ENCODE measurements at regions not wholly inside any gene's neighbourhood (a gene's known extent, or its start where the extent isn't known, plus 50 kb on each side); places are given as distances from the start of the nearest gene placed in this dataset.

GRCh38 chr6:88238065-88238464 lies 71.9 kb upstream of the CNR1 start:
- no peak overlapping the region for H2AFZ ChIP-seq (ENCODE audit: low read depth, low read length)
- no peak for DNase-seq
- H3K79me1 ChIP-seq (replicated peaks; ENCODE audit: low read length, poor library complexity, severe bottlenecking): no peaks in the 10 kb centered on the region
- no peak overlapping the region for H3K4me3 ChIP-seq (ENCODE audit: insufficient read depth in 1 of 2, low read depth in 1 of 2, low read length in 2 of 2)
- H3K27me3 ChIP-seq (ENCODE audit: control insufficient read depth in 1 of 2, insufficient read depth in 1 of 2, low read length in 2 of 2): no peaks in the 10 kb centered on the region
- H2AK5ac ChIP-seq (ENCODE audit: low read length, severe bottlenecking): no peak overlapping the region
- no peak overlapping the region for H2BK120ac ChIP-seq (ENCODE audit: low read depth, low read length)
- H2BK12ac ChIP-seq (ENCODE audit: low read length in 2 of 2): no peak overlapping the region
- no peak overlapping the region for H3K18ac ChIP-seq (ENCODE audit: low read depth in 1 of 2, low read length in 2 of 2)
- H3K4me1 ChIP-seq (ENCODE audit: control insufficient read depth, insufficient read depth, low read depth, low read length): no peaks in the 10 kb centered on the region
- H3K9ac ChIP-seq (ENCODE audit: low read length): no peak overlapping the region
- H3K27ac ChIP-seq (ENCODE audit: low read length, poor library complexity, severe bottlenecking): no peak overlapping the region
- H2BK15ac ChIP-seq (ENCODE audit: low read depth, poor library complexity, severe bottlenecking): no peak overlapping the region
- H3K4ac ChIP-seq (ENCODE audit: low read depth in 1 of 2, low read length in 2 of 2): no peak overlapping the region
- H4K91ac ChIP-seq (ENCODE audit: low read length): no peak overlapping the region
- no peak overlapping the region for H2BK5ac ChIP-seq (ENCODE audit: low read depth, low read length, poor library complexity, severe bottlenecking)
- H3K36me3 ChIP-seq (ENCODE audit: control insufficient read depth in 1 of 2, insufficient read depth in 2 of 2, low read depth in 1 of 2, low read length in 2 of 2): no peaks in the 10 kb centered on the region
- H3K23ac ChIP-seq (ENCODE audit: low read length in 2 of 2): no peak overlapping the region
- H3K4me2 ChIP-seq (ENCODE audit: low read length, poor library complexity, severe bottlenecking): no peak overlapping the region
- H3K9me3 ChIP-seq (ENCODE audit: control insufficient read depth, low read length): peaks cover 9% of the 10 kb centered on the region
- 51% methylated on average over 1 of the region's 1 CpG for WGBS
- H3K14ac ChIP-seq (ENCODE audit: low read length in 2 of 2): no peak overlapping the region
- H4K8ac ChIP-seq (ENCODE audit: low read length): no peak overlapping the region

DNA sequence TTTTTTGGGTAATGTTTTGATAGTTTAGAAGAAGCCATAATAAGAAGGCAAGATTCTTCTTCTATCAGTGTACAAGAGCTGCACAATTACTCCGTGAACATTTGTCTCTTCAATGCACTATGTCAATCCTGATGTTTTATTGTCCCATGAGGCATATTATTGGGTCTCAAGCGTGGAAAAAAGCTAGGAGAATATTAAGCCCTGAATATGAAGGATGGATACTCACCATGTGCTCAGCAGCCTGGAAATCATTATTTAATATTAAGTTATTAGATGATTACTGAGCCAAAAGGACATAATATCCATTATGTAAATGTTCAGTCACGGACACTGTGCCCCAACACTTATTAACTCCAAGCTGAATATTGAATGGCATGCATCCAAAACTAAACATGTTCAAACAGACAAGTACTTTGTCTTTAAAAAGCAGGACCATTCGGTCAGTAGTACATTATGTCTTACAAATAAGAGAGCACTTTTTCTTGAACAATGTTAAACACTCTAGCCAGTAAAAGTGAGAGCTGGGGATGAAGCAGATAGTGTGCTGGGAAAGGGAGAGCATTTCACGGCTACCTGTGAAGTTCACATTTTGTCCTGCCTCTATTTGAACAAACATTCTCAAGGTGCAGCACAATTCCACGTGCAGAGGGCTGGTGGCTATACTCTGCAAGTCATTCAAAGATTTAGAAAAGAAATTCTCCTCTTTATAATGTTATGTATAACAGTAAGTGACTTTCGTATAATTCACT lies 70.6 kb upstream of the CNR1 start:
- H2AK5ac ChIP-seq (ENCODE audit: low read length, severe bottlenecking): no peak overlapping the region
- DNase-seq: no peak
- H3K14ac ChIP-seq (ENCODE audit: low read length in 2 of 2): no peak overlapping the region
- H3K27me3 ChIP-seq (ENCODE audit: control insufficient read depth in 1 of 2, insufficient read depth in 1 of 2, low read length in 2 of 2): no peaks in the 10 kb centered on the region
- no peak overlapping the region for H3K23ac ChIP-seq (ENCODE audit: low read length in 2 of 2)
- no peaks in the 10 kb centered on the region for H3K36me3 ChIP-seq (ENCODE audit: control insufficient read depth in 1 of 2, insufficient read depth in 2 of 2, low read depth in 1 of 2, low read length in 2 of 2)
- no peak overlapping the region for H2BK120ac ChIP-seq (ENCODE audit: low read depth, low read length)
- no peaks in the 10 kb centered on the region for H3K79me1 ChIP-seq (replicated peaks; ENCODE audit: low read length, poor library complexity, severe bottlenecking)
- H3K4me3 ChIP-seq (ENCODE audit: insufficient read depth in 1 of 2, low read depth in 1 of 2, low read length in 2 of 2): no peak overlapping the region
- H4K91ac ChIP-seq (ENCODE audit: low read length): no peak overlapping the region
- no peak overlapping the region for H4K8ac ChIP-seq (ENCODE audit: low read length)
- no peaks in the 10 kb centered on the region for H3K4me1 ChIP-seq (ENCODE audit: control insufficient read depth, insufficient read depth, low read depth, low read length)
- H3K9me3 ChIP-seq (ENCODE audit: control insufficient read depth, low read length): peaks cover 18% of the 10 kb centered on the region
- H2BK12ac ChIP-seq (ENCODE audit: low read length in 2 of 2): no peak overlapping the region
- H2BK15ac ChIP-seq (ENCODE audit: low read depth, poor library complexity, severe bottlenecking): no peak overlapping the region
- no peak overlapping the region for H3K9ac ChIP-seq (ENCODE audit: low read length)
- H3K18ac ChIP-seq (ENCODE audit: low read depth in 1 of 2, low read length in 2 of 2): no peak overlapping the region
- H3K4ac ChIP-seq (ENCODE audit: low read depth in 1 of 2, low read length in 2 of 2): no peak overlapping the region
- H2AFZ ChIP-seq (ENCODE audit: low read depth, low read length): no peak overlapping the region
- H3K4me2 ChIP-seq (ENCODE audit: low read length, poor library complexity, severe bottlenecking): no peak overlapping the region
- H2BK5ac ChIP-seq (ENCODE audit: low read depth, low read length, poor library complexity, severe bottlenecking): no peak overlapping the region
- H3K27ac ChIP-seq (ENCODE audit: low read length, poor library complexity, severe bottlenecking): no peak overlapping the region
- WGBS: 44% methylated on average over 3 of the region's 7 CpGs

GRCh38 chr6:88232753-88233152 lies 66.6 kb upstream of the CNR1 start:
- H2AK5ac ChIP-seq (ENCODE audit: low read length, severe bottlenecking): no peak overlapping the region
- H3K23ac ChIP-seq (ENCODE audit: low read length in 2 of 2): no peak overlapping the region

DNA sequence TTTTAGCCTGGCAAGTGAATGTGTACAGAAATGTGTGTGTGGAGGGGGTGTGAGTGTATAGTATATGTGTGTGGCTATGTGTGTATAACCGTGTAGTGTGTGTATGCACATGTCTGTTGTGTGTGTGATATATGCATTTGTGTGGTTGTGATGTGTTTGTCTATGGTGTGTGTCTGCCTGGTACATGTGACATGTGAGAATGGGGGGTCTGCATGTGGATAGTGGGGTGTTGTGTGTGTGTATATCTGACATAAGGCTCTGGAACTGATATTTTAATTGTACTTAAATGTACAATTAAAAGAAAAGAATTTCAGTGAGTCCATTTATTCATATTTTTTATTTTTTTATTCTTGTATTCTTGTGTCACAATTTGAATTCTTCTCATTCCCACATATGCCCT lies 57.2 kb upstream of the CNR1 start:
- H4K91ac ChIP-seq (ENCODE audit: low read length): no peak overlapping the region
- no peak overlapping the region for H2BK15ac ChIP-seq (ENCODE audit: low read depth, poor library complexity, severe bottlenecking)
- no peak overlapping the region for H4K8ac ChIP-seq (ENCODE audit: low read length)
- no peak overlapping the region for H2AFZ ChIP-seq (ENCODE audit: low read depth, low read length)
- no peak overlapping the region for H3K4ac ChIP-seq (ENCODE audit: low read depth in 1 of 2, low read length in 2 of 2)
- H3K4me1 ChIP-seq (ENCODE audit: control insufficient read depth, insufficient read depth, low read depth, low read length): no peaks in the 10 kb centered on the region
- no peak overlapping the region for H2BK12ac ChIP-seq (ENCODE audit: low read length in 2 of 2)
- peaks cover 18% of the 10 kb centered on the region for H3K9me3 ChIP-seq (ENCODE audit: control insufficient read depth, low read length)
- no peaks in the 10 kb centered on the region for H3K27me3 ChIP-seq (ENCODE audit: control insufficient read depth in 1 of 2, insufficient read depth in 1 of 2, low read length in 2 of 2)
- H2AK5ac ChIP-seq (ENCODE audit: low read length, severe bottlenecking): no peak overlapping the region
- no peaks in the 10 kb centered on the region for H3K36me3 ChIP-seq (ENCODE audit: control insufficient read depth in 1 of 2, insufficient read depth in 2 of 2, low read depth in 1 of 2, low read length in 2 of 2)
- H2BK5ac ChIP-seq (ENCODE audit: low read depth, low read length, poor library complexity, severe bottlenecking): no peak overlapping the region
- WGBS: 72% methylated on average over 1 of the region's 1 CpG
- no peak overlapping the region for H3K14ac ChIP-seq (ENCODE audit: low read length in 2 of 2)
- no peak overlapping the region for H3K23ac ChIP-seq (ENCODE audit: low read length in 2 of 2)
- no peak overlapping the region for H2BK120ac ChIP-seq (ENCODE audit: low read depth, low read length)
- no peak for DNase-seq
- no peak overlapping the region for H3K4me3 ChIP-seq (ENCODE audit: insufficient read depth in 1 of 2, low read depth in 1 of 2, low read length in 2 of 2)
- H3K4me2 ChIP-seq (ENCODE audit: low read length, poor library complexity, severe bottlenecking): no peak overlapping the region
- no peak overlapping the region for H3K27ac ChIP-seq (ENCODE audit: low read length, poor library complexity, severe bottlenecking)
- no peak overlapping the region for H3K18ac ChIP-seq (ENCODE audit: low read depth in 1 of 2, low read length in 2 of 2)
- H3K79me1 ChIP-seq (replicated peaks; ENCODE audit: low read length, poor library complexity, severe bottlenecking): no peaks in the 10 kb centered on the region
- no peak overlapping the region for H3K9ac ChIP-seq (ENCODE audit: low read length)

More at GRCh38 chr6:88232753-88233152, 66.6 kb upstream of the CNR1 start:
- Histone ChIP-seq H3K4me1 (ENCODE audit: control insufficient read depth, insufficient read depth, low read depth, low read length) (no peaks in the 10 kb centered on the region), H3K4me2 (ENCODE audit: low read length, poor library complexity, severe bottlenecking) (no peak overlapping the region), H3K36me3 (ENCODE audit: control insufficient read depth in 1 of 2, insufficient read depth in 2 of 2, low read depth in 1 of 2, low read length in 2 of 2) (no peaks in the 10 kb centered on the region), H2BK5ac (ENCODE audit: low read depth, low read length, poor library complexity, severe bottlenecking) (no peak overlapping the region), H3K9ac (ENCODE audit: low read length) (no peak overlapping the region), H3K27ac (ENCODE audit: low read length, poor library complexity, severe bottlenecking) (no peak overlapping the region), H2BK15ac (ENCODE audit: low read depth, poor library complexity, severe bottlenecking) (no peak overlapping the region), H4K91ac (ENCODE audit: low read length) (no peak overlapping the region), H3K14ac (ENCODE audit: low read length in 2 of 2) (no peak overlapping the region), H3K9me3 (ENCODE audit: control insufficient read depth, low read length) (peaks cover 53% of the 10 kb centered on the region), H3K4me3 (ENCODE audit: insufficient read depth in 1 of 2, low read depth in 1 of 2, low read length in 2 of 2) (no peak overlapping the region), H3K4ac (ENCODE audit: low read depth in 1 of 2, low read length in 2 of 2) (no peak overlapping the region), H3K18ac (ENCODE audit: low read depth in 1 of 2, low read length in 2 of 2) (no peak overlapping the region), H4K8ac (ENCODE audit: low read length) (no peak overlapping the region), H2AFZ (ENCODE audit: low read depth, low read length) (no peak overlapping the region), H2BK120ac (ENCODE audit: low read depth, low read length) (no peak overlapping the region), H3K79me1 (replicated peaks; ENCODE audit: low read length, poor library complexity, severe bottlenecking) (no peaks in the 10 kb centered on the region), H3K27me3 (ENCODE audit: control insufficient read depth in 1 of 2, insufficient read depth in 1 of 2, low read length in 2 of 2) (no peaks in the 10 kb centered on the region), H2BK12ac (ENCODE audit: low read length in 2 of 2) (no peak overlapping the region)
- no CpG with 5 or more reads among the region's 1 CpG for WGBS
- no peak for DNase-seq

Data from mesenchymal stem cell (in vitro differentiated cells and primary cell).